COLO668 (cell line): ENCODE measurements at regions not wholly inside any gene's neighbourhood (a gene's known extent, or its start where the extent isn't known, plus 50 kb on each side); places are given as distances from the start of the nearest gene placed in this dataset.
"Not testable (repeated sequence)": the region's sequence is repeated elsewhere in the genome, so short reads cannot be mapped to it uniquely, and the experiment has no call there.

Source experiments
- DNase-seq: peaks from one replicate; lab custom pipeline; 2025; ENCODE audit not compliant: unreplicated experiment; lab: John Stamatoyannopoulos, UW

DNA sequence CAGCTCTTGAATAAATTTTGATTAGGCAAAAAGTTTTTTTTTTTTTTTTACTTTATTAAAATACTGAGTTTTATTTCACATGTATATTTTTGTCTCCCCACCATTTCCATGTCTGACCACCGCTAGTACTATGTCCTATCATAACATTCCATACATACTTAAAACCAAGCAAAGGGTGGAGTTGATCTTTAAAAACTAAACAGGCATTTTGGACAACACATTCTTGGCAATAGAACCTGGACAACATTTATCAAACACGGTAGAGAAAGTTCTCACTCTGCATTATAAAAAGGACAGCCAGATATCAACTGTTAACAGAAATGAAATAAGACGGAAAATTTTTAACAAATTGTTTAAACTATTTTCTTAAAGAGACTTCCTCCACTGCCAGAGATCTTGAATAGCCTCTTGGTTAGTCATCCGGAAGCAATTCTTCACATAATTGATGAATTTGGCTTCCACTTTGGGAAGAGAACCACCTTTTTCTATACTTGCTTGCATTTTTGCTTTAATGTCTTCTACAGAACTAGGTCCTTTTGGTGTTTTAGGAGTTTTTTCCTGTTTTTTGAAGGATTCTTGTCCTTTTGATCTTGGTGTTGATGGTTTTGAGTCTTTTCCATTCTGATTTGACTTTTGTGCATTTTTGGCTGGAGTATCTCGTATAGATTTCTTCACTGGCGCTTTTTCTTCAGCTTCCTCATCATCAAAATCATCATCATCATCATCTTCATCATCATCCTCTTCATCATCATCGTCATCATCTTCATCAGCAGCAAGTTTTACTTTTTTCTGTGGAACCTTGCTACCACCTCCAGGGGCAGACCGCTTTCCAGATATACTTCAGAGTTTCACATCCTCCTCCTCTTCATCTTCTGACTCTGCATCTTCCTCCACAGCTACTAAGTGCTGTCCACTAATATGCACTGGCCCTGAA lies 58.7 kb downstream of the POU5F2 start:
- not testable (repeated sequence) for DNase-seq

DNA sequence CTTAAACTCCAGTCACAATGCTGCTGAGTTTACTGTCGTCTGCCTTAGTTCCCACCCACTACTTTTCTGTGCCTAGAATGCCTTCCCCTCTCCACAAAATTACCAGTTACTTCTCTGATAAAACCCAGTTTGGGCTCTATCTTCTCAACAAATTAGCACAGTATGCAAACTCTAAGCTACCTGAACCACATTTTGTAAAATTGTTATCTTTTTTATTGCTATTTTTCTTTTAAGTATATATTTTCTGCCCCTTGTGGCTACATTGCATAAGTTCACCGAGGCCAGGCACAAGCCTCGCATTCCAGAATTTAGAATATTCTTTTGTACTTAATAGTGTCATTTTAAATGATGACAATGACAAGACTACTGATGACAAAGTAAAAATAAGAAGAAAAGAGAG lies 60.0 kb downstream of the POU5F2 start:
- no peak for DNase-seq

GRCh38 chr5:93677359-93677891 lies 64.0 kb downstream of the POU5F2 start:
- peak; percentile 69 for DNase-seq

- no peak for DNase-seq
Observed at GRCh38 chr5:93676704-93677103, 64.7 kb downstream of the POU5F2 start.

GRCh38 chr5:93675460-93676450 lies 65.6 kb downstream of the POU5F2 start:
- DNase-seq: no peak

- DNase-seq: no peak
Observed at GRCh38 chr5:93674866-93675459, 66.4 kb downstream of the POU5F2 start.

DNA sequence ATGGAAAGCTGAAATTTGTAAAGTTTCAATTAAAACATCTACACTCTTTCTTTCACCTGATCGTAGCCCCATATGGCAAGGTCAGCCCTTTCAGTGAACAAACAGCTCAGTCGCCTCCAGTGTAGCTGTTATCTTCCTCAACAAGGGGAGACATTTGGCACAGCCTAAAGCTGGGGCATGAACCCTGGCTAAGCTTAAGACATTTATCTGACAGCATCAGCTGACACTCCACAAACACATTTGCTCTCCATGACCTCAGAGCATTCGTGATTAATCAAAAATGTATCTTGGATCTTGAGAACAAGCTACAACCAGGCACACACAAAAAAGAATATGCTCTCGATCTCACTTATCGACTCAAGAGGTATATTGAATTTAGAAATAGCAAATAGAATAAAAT lies 67.3 kb downstream of the POU5F2 start:
- DNase-seq: no peak

DNA sequence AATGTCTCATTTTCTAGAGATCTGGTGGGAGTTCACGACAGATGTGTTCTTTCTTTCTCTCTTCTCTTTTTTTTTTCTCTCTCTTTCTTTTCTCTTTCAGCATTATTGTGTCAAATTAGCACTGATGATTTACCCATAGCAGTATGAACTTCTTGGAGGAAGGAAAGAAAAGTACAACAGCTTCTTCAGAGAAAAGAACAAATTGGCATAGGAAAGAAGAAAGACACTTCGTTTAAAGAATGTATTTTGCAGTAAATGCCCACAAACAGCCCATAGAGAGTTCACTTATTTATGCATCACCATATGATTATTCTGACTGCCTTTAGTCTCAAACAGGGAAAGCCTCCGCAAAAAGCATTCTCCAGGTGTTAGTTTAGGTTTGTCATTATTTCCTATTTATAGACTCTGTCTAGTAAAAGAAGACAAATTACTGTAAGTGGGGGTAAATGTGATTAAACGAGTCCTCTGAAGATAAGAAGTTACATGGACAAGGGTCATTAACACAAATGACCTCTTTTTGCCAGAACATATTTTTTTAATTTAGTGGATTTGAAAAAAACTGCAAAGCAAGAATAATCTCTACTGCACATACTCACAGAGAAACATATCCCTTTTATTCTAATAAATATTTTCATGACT lies 68.0 kb downstream of the POU5F2 start:
- no peak for DNase-seq

DNA sequence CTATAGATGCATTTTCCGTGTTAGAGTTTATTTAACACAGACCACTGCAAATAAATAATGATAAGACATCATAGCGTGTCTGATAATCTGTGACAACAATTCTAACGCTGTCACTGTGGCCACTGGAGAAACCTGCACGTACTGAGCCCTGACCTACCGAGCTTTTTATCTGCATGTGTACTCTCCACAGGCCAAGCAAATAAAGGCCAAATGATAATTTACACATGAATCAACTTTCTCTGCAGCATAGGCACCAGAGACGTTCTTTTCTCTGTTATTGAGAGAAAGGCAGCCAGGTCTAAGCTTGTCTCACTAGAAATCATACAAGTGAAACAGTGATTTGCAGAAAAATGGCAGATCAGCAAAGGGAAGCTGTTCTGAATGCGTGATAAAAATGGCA lies 75.8 kb downstream of the POU5F2 start:
- DNase-seq: no peak

- DNase-seq: no peak
Observed at GRCh38 chr5:93660677-93661076, 77.7 kb downstream of the NR2F1 start.

DNA sequence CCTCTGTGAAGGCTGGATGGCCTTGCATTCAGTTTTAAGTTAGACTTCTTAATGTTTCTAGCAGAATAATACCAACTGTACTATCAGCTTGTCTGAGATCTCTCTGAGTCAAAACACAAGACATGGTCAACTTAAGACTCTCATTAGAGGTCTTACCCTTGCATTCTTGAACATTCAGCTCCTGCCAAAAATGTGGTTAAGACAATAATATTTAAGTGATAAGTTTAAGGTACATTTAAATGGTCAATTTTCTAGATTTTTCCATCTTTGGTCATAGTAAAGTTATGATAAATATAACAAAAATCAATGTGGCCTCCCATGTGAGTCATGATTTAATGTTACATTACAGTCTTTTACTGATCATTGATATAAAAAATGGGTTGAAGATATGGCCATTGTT lies 75.0 kb downstream of the NR2F1 start:
- DNase-seq: no peak

GRCh38 chr5:93654676-93655075 lies 71.7 kb downstream of the NR2F1 start:
- no peak for DNase-seq

DNA sequence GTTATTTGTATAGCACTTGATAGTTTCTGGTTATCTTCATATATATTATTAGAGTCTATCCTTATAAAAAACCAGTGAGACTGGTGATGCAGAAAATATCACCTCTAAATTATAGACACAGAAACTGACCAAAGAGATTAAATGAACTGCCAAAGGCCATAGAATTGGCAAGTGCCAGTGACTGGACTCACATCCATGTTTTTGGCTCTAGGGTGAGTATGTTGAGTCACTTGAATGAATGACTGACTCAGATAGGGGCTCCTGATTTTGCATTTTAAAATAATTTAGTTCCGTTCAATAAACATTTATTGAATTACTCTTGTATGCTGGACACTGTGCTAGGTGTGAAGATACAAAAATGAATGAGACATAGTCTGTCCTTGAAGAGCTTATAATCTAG lies 70.7 kb downstream of the NR2F1 start:
- DNase-seq: no peak

DNA sequence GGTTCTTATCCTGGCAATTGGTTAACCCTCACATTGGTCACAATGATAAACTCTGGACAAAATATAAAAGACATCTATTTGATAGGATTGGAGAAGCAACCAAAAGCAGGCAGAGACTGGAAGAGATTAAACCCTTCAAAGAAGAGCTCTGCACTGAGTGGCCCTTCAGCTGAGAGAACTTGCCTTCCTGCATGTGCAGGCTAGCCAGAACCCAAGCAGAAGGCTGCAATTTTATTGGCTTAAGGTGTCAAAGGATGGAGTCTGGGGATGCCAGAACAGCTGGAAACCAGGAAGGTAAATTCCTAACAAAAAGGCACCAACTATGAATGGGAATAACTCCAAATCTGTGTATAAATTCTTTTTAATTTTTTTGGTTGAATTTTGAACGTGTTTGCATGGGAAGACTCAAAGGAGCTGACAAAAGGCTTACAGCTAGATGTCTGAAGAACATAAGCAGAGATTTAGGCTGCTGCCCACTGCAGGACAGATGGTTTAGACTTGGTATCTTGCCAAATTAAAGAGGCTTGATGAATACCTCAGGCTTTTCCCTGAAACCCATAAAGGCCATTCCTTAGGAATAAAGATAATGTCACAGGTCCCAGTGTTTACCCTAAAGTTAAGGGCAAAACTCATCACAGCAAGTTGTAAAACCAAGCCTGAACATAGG lies 66.3 kb downstream of the NR2F1 start:
- no peak for DNase-seq

GRCh38 chr5:93644760-93645159 lies 61.7 kb downstream of the NR2F1 start:
- DNase-seq: no peak
